ENCODE measurements at regions not wholly inside any gene's neighbourhood (a gene's known extent, or its start where the extent isn't known, plus 50 kb on each side); places are given as distances from the start of the nearest gene placed in this dataset.

DNA sequence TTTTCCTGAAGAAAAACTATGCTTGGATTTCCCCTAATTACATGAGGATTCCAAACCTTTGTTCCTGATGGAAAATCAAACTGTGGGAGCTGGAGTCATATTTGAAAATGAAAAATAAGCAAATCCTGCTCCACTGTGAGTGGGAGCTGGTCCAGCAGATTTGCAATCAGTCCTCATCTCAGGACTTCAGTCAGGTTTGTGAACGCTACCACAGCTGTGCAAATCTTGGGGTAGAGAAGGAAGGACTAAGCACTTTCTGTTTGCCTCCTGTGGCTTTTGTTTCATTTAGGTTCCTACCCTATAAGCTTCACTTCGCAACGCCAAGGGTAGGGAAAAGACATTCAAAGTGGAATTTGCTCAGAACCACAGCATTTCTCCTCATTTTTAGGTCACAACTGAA lies 238.2 kb downstream of the TUSC7 start:
- H3K36me3 ChIP-seq, result no peaks in the 10 kb centered on the region
- ATAC-seq (no peak), DNase-seq (no peak)
- WGBS (ENCODE audit: insufficient coverage, low coverage, low lambda C conversion rate, missing lambda C conversion rate), result 24% methylated on average over 3 of the region's 3 CpGs
- no peaks in the 10 kb centered on the region for H3K4me1 ChIP-seq
- no peak overlapping the region for H3K27ac ChIP-seq
- intact Hi-C loops (cut with DNase I), result no loop called here
- H3K9me3 ChIP-seq, result no peaks in the 10 kb centered on the region
- TF ChIP-seq, protein P1, sequence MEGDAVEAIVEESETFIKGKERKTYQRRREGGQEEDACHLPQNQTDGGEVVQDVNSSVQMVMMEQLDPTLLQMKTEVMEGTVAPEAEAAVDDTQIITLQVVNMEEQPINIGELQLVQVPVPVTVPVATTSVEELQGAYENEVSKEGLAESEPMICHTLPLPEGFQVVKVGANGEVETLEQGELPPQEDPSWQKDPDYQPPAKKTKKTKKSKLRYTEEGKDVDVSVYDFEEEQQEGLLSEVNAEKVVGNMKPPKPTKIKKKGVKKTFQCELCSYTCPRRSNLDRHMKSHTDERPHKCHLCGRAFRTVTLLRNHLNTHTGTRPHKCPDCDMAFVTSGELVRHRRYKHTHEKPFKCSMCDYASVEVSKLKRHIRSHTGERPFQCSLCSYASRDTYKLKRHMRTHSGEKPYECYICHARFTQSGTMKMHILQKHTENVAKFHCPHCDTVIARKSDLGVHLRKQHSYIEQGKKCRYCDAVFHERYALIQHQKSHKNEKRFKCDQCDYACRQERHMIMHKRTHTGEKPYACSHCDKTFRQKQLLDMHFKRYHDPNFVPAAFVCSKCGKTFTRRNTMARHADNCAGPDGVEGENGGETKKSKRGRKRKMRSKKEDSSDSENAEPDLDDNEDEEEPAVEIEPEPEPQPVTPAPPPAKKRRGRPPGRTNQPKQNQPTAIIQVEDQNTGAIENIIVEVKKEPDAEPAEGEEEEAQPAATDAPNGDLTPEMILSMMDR (IDR thresholded peaks at IDR 0.05), result no peak
- TF ChIP-seq POLR2A (IDR thresholded peaks at IDR 0.05), result no peak
- H3K27me3 ChIP-seq, result no peaks in the 10 kb centered on the region
- H3K4me3 ChIP-seq, result no peak overlapping the region

DNA sequence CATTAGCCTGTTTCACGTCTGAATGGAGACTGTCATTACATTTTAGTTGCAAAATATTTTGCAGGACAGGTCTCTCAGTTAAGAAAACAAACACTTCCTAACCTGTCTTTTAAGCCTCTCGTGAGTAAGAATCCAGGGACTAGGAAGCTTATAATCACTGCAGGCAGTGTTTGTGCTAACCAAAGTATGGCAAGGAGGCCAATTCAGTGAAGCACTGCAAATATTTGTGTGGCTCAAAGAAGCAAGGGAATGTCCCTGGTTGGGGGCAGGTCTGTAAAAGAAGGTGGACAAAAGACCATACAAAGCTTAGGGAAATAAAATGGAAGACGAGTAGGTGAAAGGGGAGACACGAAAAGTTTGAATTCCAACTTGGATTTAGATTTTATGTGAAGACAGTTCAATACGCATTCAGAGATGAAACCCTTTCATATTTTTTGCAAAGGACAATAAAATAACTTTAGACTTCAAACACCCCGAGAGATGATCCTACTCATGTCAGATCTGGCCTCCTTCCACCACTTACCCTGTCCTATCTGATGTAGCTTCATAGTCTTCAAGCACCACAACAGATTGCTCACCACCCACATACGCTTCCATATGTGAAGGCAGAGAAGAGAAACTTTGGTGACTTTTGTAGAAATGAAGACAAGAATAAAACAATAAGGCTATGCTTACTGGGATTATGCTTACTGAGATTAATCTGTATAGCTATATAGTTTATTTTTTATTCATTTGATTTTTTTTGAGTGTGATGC lies 240.9 kb downstream of the TUSC7 start:
- TF ChIP-seq, protein P1 (IDR thresholded peaks at IDR 0.05), result no peak
- no peak for TF ChIP-seq POLR2A (IDR thresholded peaks at IDR 0.05)
- DNase-seq, result no peak
- no peak for ATAC-seq
- intact Hi-C loops (cut with DNase I), result no loop called here
- Histone ChIP-seq H3K27me3 (no peaks in the 10 kb centered on the region), H3K36me3 (no peaks in the 10 kb centered on the region), H3K4me1 (no peaks in the 10 kb centered on the region), H3K4me3 (no peak overlapping the region), H3K27ac (no peak overlapping the region), H3K9me3 (no peaks in the 10 kb centered on the region)
- WGBS (ENCODE audit: insufficient coverage, low coverage, low lambda C conversion rate, missing lambda C conversion rate), result 25% methylated on average over 7 of the region's 7 CpGs

DNA sequence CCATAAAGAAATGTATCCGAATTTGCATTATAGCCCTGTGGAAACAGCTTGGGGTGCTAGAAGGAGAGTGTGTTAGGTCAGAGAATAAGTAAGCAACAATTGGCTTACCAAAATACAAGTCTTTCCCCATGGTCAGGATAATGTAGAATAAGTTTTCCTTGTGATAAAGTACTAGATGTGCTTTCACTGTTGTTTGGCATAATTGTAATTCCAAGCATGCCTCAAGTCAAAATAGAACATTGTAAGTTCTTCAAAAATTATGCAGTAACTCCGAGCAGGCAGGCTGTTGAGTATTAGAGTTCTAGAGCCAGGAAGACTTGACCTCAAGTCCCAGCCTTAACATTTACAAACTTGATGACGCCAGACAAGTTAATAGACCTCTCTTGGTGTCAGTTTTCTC lies 242.0 kb downstream of the TUSC7 start:
- WGBS (ENCODE audit: insufficient coverage, low coverage, low lambda C conversion rate, missing lambda C conversion rate), result 32% methylated on average over 3 of the region's 3 CpGs
- Histone ChIP-seq H3K36me3 (no peaks in the 10 kb centered on the region), H3K9me3 (no peaks in the 10 kb centered on the region), H3K27ac (no peak overlapping the region), H3K4me1 (no peaks in the 10 kb centered on the region), H3K27me3 (no peaks in the 10 kb centered on the region), H3K4me3 (no peak overlapping the region)
- intact Hi-C loops (cut with DNase I), result no loop called here
- TF ChIP-seq POLR2A (IDR thresholded peaks at IDR 0.05), result no peak
- TF ChIP-seq, protein P1 (IDR thresholded peaks at IDR 0.05), result no peak
- no peak for DNase-seq
- ATAC-seq, result no peak

DNA sequence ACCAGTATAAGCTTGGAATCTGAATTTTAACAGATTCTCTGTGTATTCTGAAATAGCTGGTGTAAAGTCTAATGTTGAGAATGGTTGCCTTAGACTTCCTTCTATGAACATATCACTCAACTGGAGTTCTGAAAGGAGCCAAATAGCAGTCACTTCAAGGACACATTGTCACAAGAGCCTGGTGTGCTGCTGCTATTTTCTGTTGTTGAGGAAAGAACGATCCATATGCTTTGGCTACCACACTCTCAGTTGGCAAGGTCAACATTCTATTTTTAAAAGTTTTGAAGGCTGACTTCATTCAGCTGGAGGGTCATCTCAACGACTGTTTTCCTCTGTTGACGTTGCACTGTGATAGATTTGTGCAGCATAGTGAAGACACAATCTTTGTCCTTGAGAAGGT lies 248.7 kb downstream of the TUSC7 start:
- Histone ChIP-seq H3K36me3 (no peaks in the 10 kb centered on the region), H3K9me3 (no peaks in the 10 kb centered on the region), H3K4me3 (no peak overlapping the region), H3K27me3 (no peaks in the 10 kb centered on the region), H3K4me1 (no peaks in the 10 kb centered on the region), H3K27ac (no peak overlapping the region)
- no peak for DNase-seq
- no peak for ATAC-seq
- no peak for TF ChIP-seq POLR2A (IDR thresholded peaks at IDR 0.05)
- TF ChIP-seq, protein P1 (IDR thresholded peaks at IDR 0.05), result no peak
- intact Hi-C loops (cut with DNase I), result no loop called here
- 21% methylated on average over 3 of the region's 3 CpGs for WGBS (ENCODE audit: insufficient coverage, low coverage, low lambda C conversion rate, missing lambda C conversion rate)

All from right lobe of liver (tissue), 6 donors.